ENCODE measurements at regions not wholly inside any gene's neighbourhood (a gene's known extent, or its start where the extent isn't known, plus 50 kb on each side); places are given as distances from the start of the nearest gene placed in this dataset.

- Histone ChIP-seq H3K9me3 (no peaks in the 10 kb centered on the region), H3K4me3 (no peak overlapping the region), H3K4me1 (ENCODE audit: low read depth) (peaks cover 2% of the 10 kb centered on the region), H3K36me3 (ENCODE audit: low read depth) (no peaks in the 10 kb centered on the region)
- ATAC-seq, result no peak
- TF ChIP-seq, protein P1, sequence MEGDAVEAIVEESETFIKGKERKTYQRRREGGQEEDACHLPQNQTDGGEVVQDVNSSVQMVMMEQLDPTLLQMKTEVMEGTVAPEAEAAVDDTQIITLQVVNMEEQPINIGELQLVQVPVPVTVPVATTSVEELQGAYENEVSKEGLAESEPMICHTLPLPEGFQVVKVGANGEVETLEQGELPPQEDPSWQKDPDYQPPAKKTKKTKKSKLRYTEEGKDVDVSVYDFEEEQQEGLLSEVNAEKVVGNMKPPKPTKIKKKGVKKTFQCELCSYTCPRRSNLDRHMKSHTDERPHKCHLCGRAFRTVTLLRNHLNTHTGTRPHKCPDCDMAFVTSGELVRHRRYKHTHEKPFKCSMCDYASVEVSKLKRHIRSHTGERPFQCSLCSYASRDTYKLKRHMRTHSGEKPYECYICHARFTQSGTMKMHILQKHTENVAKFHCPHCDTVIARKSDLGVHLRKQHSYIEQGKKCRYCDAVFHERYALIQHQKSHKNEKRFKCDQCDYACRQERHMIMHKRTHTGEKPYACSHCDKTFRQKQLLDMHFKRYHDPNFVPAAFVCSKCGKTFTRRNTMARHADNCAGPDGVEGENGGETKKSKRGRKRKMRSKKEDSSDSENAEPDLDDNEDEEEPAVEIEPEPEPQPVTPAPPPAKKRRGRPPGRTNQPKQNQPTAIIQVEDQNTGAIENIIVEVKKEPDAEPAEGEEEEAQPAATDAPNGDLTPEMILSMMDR (IDR thresholded peaks at IDR 0.05), result no peak
- intact Hi-C loops (cut with DNase I, micrococcal nuclease), result no loop called here
- DNase-seq, result no peak
These were observed 398.3 kb upstream of the ARID1B start for GRCh38 chr6:156378853-156379252.

DNA sequence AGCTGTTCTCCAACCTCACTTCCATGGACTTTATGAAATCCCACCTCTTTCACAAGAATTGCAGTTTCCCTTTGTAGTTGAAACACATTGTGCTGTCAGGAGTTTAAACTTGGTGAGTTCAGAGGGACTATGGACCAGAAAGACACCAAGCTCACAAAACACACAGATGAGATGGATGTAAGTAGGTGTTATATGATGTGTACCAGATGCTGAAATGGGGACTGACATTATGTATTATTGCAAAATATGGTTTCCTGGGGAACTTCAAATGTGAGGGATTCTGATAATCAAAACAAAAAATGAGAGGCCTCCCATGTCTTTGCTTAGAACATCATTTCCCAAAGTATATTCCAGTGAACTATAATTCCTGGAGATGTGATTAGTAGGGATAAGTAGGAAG lies 401.1 kb upstream of the ARID1B start:
- TF ChIP-seq, protein P1 (IDR thresholded peaks at IDR 0.05), result no peak
- Histone ChIP-seq H3K4me1 (ENCODE audit: low read depth) (peaks cover 2% of the 10 kb centered on the region), H3K9me3 (no peaks in the 10 kb centered on the region), H3K4me3 (no peak overlapping the region), H3K36me3 (ENCODE audit: low read depth) (no peaks in the 10 kb centered on the region)
- ATAC-seq, result no peak
- intact Hi-C loops (cut with DNase I, micrococcal nuclease), result no loop called here
- DNase-seq, result no peak

- no peak for DNase-seq
These were observed 417.3 kb upstream of the ARID1B start for GRCh38 chr6:156359912-156360311.

DNA sequence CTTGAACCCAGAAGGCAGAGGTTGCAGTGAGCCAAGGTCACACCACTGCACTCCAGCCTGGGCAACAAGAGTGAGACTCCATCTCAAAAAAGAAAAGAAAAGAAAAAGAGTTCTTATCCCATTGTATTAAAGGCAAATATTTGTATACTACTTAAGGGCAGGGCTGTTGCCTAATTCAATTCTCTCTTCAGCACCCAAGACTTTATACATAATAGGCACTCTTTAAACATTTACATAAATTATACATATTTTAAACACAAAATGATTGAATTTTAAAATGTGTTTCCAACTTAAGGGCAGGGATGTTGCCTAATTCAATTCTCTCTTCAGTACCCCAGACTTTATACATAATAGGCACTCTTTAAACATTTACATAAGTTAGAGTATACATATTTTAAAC lies 424.3 kb upstream of the ARID1B start:
- ATAC-seq, result no peak
- Histone ChIP-seq H3K4me1 (ENCODE audit: low read depth) (no peaks in the 10 kb centered on the region), H3K36me3 (ENCODE audit: low read depth) (no peaks in the 10 kb centered on the region), H3K4me3 (no peak overlapping the region), H3K9me3 (no peaks in the 10 kb centered on the region)
- DNase-seq, result no peak
- intact Hi-C loops (cut with DNase I, micrococcal nuclease), result no loop called here
- TF ChIP-seq, protein P1 (IDR thresholded peaks at IDR 0.05), result no peak

More at GRCh38 chr6:156359912-156360311, 417.3 kb upstream of the ARID1B start:
- intact Hi-C loops (cut with DNase I, micrococcal nuclease), result no loop called here
- Histone ChIP-seq H3K4me3 (no peak overlapping the region), H3K4me1 (ENCODE audit: low read depth) (no peaks in the 10 kb centered on the region), H3K9me3 (no peaks in the 10 kb centered on the region), H3K36me3 (ENCODE audit: low read depth) (no peaks in the 10 kb centered on the region)
- TF ChIP-seq, protein P1 (IDR thresholded peaks at IDR 0.05), result no peak
- ATAC-seq, result no peak

- intact Hi-C loops (cut with DNase I, micrococcal nuclease), result no loop called here
- ATAC-seq (no peak), DNase-seq (no peak)
- Histone ChIP-seq H3K4me3 (no peak overlapping the region), H3K4me1 (ENCODE audit: low read depth) (no peaks in the 10 kb centered on the region), H3K36me3 (ENCODE audit: low read depth) (no peaks in the 10 kb centered on the region), H3K9me3 (no peaks in the 10 kb centered on the region)
- TF ChIP-seq, protein P1 (IDR thresholded peaks at IDR 0.05), result no peak
These were observed 425.7 kb upstream of the ARID1B start for GRCh38 chr6:156351346-156351966.

DNA sequence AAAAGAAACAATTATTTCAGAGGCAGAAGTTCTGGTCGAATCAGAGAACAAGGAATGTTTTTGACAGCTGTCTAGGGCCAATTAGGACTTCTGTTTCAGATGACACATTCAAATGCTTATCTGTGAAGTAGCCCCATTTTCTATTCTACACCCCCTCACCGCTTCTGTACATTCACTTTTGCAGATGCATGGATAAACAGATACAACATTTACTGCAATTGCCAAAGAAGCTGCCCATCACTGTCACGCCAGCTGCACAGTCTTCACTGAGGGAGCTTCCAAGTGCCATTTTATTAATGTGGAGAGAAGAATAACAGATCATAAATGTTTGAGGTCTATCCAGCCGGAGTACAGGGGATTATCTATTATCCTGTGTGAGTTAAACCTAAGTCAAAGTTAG lies 426.8 kb upstream of the ARID1B start:
- H3K9me3 ChIP-seq, result no peaks in the 10 kb centered on the region
- DNase-seq (no peak), ATAC-seq (no peak)
- intact Hi-C loops (cut with DNase I, micrococcal nuclease), result no loop called here
- TF ChIP-seq, protein P1 (IDR thresholded peaks at IDR 0.05), result no peak
- no peaks in the 10 kb centered on the region for H3K36me3 ChIP-seq (ENCODE audit: low read depth)
- no peak overlapping the region for H3K4me3 ChIP-seq
- H3K4me1 ChIP-seq (ENCODE audit: low read depth), result no peaks in the 10 kb centered on the region

Measured in mucosa of descending colon (tissue), 3 donors.